Breast epithelium (tissue), 3 donors: ENCODE measurements at regions not wholly inside any gene's neighbourhood (a gene's known extent, or its start where the extent isn't known, plus 50 kb on each side); places are given as distances from the start of the nearest gene placed in this dataset.

Source experiments
- CTCF ChIP-seq, 3 donors: fragments of 450-650 bp; IDR thresholded peaks; one replicate each; pipeline ENCODE4 v1.5.1; 2016 to 2017; ENCODE audit warnings: antibody characterized with exemption in 3 of 3, mild to moderate bottlenecking in 3 of 3, moderate library complexity in 3 of 3
- POLR2A ChIP-seq: fragments of 450-650 bp; IDR thresholded peaks from one replicate; pipeline ENCODE4 v1.6.1; 2016; ENCODE audit warnings: antibody characterized with exemption, mild to moderate bottlenecking, moderate library complexity
- POLR2AphosphoS5 ChIP-seq, 3 donors: sonication (generic); formaldehyde crosslinking; IDR thresholded peaks; one replicate each; pipeline ENCODE4 v1.6.1; 2017; ENCODE audit warnings: antibody characterized with exemption in 3 of 3

DNA sequence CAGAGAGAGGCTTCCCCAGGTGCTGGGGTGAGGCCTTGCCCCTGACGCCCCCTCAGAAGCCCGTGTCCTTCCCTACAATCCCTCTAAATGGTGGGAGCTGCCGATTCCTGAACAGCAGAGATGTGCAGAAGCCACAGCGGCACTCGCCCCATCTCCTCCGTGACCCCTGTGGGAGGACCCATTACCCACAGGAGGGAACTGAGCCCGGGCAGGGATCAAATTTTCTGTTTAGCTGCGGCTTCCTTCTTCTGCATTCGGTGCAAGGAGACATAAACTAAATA, 181.2 kb upstream of the RAB6C start:
- TF ChIP-seq POLR2A, result no peak
- TF ChIP-seq CTCF (IDR thresholded peaks at IDR 0.05), result no peak
- TF ChIP-seq POLR2AphosphoS5 (IDR thresholded peaks at IDR 0.05), result no peak
